Suprapubic skin (tissue), 4 donors: ENCODE measurements at regions not wholly inside any gene's neighbourhood (a gene's known extent, or its start where the extent isn't known, plus 50 kb on each side); places are given as distances from the start of the nearest gene placed in this dataset.

Source experiments
- DNase-seq, 2 donors: peaks; one replicate each; pipeline ENCODE4 v3.0.0-alpha.2; 2019; ENCODE audit warnings: low spot score in 2 of 2
- H3K27ac ChIP-seq: fragments of 200-600 bp; sonication (generic); one replicate; pipeline ENCODE4 v1.5.1; 2019
- H3K27me3 ChIP-seq: fragments of 200-600 bp; sonication (generic); one replicate; pipeline ENCODE4 v1.5.1; 2019
- H3K36me3 ChIP-seq: fragments of 200-600 bp; sonication (generic); one replicate; pipeline ENCODE4 v1.5.1; 2019
- H3K4me1 ChIP-seq: fragments of 200-600 bp; sonication (generic); one replicate; pipeline ENCODE4 v1.5.1; 2019
- H3K4me3 ChIP-seq: fragments of 200-600 bp; sonication (generic); one replicate; pipeline ENCODE4 v1.5.1; 2019; ENCODE audit warnings: mild to moderate bottlenecking
- H3K9me3 ChIP-seq: fragments of 200-600 bp; sonication (generic); one replicate; pipeline ENCODE4 v1.5.1; 2019
- EP300 ChIP-seq: sonication (generic); formaldehyde crosslinking; IDR thresholded peaks from one replicate; pipeline ENCODE4 v1.6.1; 2017; ENCODE audit warnings: antibody characterized with exemption
- POLR2A ChIP-seq, 2 donors: fragments of 450-650 bp; IDR thresholded peaks; one replicate each; pipeline ENCODE4 v1.6.1; 2017; ENCODE audit warnings: antibody characterized with exemption in 2 of 2, mild to moderate bottlenecking in 2 of 2, moderate library complexity in 2 of 2
- POLR2AphosphoS5 ChIP-seq, 3 donors: sonication (generic); formaldehyde crosslinking; IDR thresholded peaks; one replicate each; pipeline ENCODE4 v1.6.1; 2017; ENCODE audit warnings: antibody characterized with exemption in 3 of 3
- WGBS: methylation state at CpG from one replicate; pipeline ENCODE4 v1.1.5; 2018; 5-methylcytosine and 5-hydroxymethylcytosine counted together
- TF ChIP-seq, protein P1 (sequence below), 2 donors: fragments of 200-600 bp in 1 of 2; fragments of 450-650 bp in 1 of 2; sonication (generic) in 1 of 2; IDR thresholded peaks; one replicate each; pipeline ENCODE4 v1.5.1; 2016 to 2019; ENCODE audit warnings: antibody characterized with exemption in 2 of 2, mild to moderate bottlenecking in 1 of 2, moderate library complexity in 1 of 2

DNA sequence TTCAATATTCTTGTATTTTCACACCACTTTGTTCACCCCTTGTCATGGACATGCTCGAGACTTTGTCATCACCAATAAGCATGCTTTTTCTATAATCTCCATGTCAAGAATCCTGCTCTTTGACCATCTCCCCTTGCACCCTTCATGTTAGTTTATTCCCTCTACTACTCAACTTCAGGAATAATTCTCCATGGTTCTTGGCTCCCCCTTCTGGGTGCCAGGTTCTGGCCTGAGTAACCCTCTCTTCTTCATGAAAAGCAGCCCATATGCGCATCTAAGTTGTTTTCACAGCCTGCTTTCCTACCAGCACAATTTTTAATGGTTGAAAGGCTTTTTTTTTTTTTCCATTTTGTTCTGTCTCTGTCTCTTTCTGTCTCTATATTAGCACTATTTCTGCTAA is 160.7 kb downstream of the LEPR start:
- TF ChIP-seq EP300 (no peak), POLR2AphosphoS5 (IDR thresholded peaks at IDR 0.05) (no peak), POLR2A (IDR thresholded peaks at IDR 0.05) (no peak)
- TF ChIP-seq, protein P1, sequence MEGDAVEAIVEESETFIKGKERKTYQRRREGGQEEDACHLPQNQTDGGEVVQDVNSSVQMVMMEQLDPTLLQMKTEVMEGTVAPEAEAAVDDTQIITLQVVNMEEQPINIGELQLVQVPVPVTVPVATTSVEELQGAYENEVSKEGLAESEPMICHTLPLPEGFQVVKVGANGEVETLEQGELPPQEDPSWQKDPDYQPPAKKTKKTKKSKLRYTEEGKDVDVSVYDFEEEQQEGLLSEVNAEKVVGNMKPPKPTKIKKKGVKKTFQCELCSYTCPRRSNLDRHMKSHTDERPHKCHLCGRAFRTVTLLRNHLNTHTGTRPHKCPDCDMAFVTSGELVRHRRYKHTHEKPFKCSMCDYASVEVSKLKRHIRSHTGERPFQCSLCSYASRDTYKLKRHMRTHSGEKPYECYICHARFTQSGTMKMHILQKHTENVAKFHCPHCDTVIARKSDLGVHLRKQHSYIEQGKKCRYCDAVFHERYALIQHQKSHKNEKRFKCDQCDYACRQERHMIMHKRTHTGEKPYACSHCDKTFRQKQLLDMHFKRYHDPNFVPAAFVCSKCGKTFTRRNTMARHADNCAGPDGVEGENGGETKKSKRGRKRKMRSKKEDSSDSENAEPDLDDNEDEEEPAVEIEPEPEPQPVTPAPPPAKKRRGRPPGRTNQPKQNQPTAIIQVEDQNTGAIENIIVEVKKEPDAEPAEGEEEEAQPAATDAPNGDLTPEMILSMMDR (IDR thresholded peaks at IDR 0.05): no peak
- 90% methylated on average over 2 of the region's 2 CpGs for whole genome bisulfite sequencing
- Histone ChIP-seq H3K27ac (no peak overlapping the region), H3K36me3 (no peaks in the 10 kb centered on the region), H3K27me3 (no peaks in the 10 kb centered on the region), H3K4me3 (no peak overlapping the region), H3K9me3 (no peaks in the 10 kb centered on the region), H3K4me1 (no peaks in the 10 kb centered on the region)
- no peak for DNase-seq

DNA sequence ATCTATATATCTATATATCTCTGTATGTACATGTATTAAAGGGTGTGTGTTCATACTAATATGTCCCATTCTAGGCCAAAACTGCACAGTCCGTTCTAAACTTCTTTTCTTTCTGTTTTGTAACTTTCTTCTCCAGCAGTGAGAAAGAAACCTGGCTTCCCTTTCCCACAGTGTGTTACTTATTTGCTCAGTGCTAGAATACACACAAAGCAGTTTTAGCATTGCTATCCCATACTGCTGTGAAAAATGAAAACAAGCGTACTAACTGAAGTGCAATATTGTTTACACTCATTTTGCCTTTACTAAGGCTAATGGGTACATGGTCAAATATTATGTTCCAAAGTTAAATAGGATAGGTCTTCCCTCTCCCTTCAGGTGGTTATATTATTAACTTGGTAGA is 163.9 kb downstream of the LEPR start:
- DNase-seq: no peak
- Histone ChIP-seq H3K9me3 (no peaks in the 10 kb centered on the region), H3K27me3 (no peaks in the 10 kb centered on the region), H3K4me1 (no peaks in the 10 kb centered on the region), H3K4me3 (no peak overlapping the region), H3K27ac (no peak overlapping the region), H3K36me3 (no peaks in the 10 kb centered on the region)
- TF ChIP-seq, protein P1 (IDR thresholded peaks at IDR 0.05): no peak
- TF ChIP-seq POLR2A (IDR thresholded peaks at IDR 0.05) (no peak), EP300 (no peak), POLR2AphosphoS5 (IDR thresholded peaks at IDR 0.05) (no peak)
- 89% methylated on average over 2 of the region's 2 CpGs for WGBS

DNA sequence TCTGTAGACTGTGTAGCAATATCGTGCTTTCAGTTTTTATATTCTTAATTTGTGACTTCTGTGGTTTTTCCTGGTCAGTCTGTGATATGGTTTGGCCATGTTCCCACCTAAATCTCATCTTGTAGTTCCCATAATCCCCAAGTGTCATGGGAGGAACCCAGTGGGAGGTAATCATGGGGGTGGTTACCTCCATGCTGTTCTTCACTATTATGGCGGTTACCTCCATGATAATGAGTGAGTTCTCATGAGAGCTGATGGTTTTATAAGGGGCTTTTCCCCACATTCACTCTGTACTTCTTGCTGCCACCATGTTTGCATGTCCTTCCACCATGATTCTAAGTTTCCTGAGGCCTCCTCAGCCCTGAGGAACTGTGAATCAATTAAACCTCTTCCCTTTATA is 169.8 kb downstream of the LEPR start:
- Histone ChIP-seq H3K36me3 (no peaks in the 10 kb centered on the region), H3K4me1 (no peaks in the 10 kb centered on the region), H3K9me3 (no peaks in the 10 kb centered on the region), H3K4me3 (no peak overlapping the region), H3K27ac (no peak overlapping the region), H3K27me3 (no peaks in the 10 kb centered on the region)
- TF ChIP-seq, protein P1 (IDR thresholded peaks at IDR 0.05): no peak
- TF ChIP-seq POLR2A (IDR thresholded peaks at IDR 0.05): no peak
- 93% methylated on average over 2 of the region's 2 CpGs for WGBS
- DNase-seq: no peak

DNA sequence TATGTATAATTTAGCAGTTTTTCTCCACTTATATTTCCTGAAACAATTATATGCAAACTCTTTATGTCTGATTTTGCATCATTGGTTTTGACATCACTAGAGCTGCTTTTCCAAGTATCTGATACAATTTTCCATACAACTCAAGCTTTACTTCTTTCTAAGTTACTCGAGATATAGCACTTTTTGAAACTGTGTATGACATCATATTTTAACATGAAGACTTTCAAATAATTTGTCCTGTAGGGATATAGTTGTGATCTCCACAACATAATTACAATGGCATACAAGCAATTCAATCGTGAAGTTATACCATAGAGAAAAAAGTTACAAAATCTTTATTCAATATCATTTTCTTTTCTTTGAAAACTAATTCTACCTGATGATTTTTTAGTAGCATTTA is 173.0 kb downstream of the LEPR start:
- no peaks in the 10 kb centered on the region for H3K27me3 ChIP-seq
- H3K27ac ChIP-seq: no peak overlapping the region
- no peaks in the 10 kb centered on the region for H3K4me1 ChIP-seq
- no peak for DNase-seq
- H3K4me3 ChIP-seq: no peak overlapping the region
- no peak for TF ChIP-seq EP300
- TF ChIP-seq POLR2AphosphoS5 (IDR thresholded peaks at IDR 0.05): no peak
- TF ChIP-seq, protein P1 (IDR thresholded peaks at IDR 0.05): no peak
- TF ChIP-seq POLR2A (IDR thresholded peaks at IDR 0.05): no peak
- H3K36me3 ChIP-seq: no peaks in the 10 kb centered on the region
- no peaks in the 10 kb centered on the region for H3K9me3 ChIP-seq
- 92% methylated on average over 2 of the region's 2 CpGs for WGBS

DNA sequence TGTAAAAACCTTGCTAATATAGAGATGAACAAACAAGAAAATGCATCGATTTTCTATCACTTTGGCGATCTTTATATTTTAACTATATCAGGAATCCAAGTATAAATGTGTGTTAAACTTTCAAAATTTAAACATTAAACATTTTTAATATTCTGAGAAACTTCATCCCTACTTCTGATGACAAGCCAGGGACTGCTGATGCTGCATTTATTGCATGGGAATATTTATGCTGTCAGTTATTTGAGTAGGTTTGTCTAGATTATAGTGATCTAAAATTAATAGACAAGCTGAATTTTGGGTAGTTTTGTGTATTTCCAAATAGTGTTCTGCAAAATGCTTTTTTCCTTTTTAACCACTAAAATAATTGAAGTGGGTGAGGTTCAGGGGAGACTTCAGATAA is 175.3 kb downstream of the LEPR start:
- Histone ChIP-seq H3K36me3 (no peaks in the 10 kb centered on the region), H3K4me3 (no peak overlapping the region), H3K4me1 (no peaks in the 10 kb centered on the region), H3K9me3 (no peaks in the 10 kb centered on the region), H3K27me3 (no peaks in the 10 kb centered on the region), H3K27ac (no peak overlapping the region)
- no peak for DNase-seq
- TF ChIP-seq POLR2AphosphoS5 (IDR thresholded peaks at IDR 0.05) (no peak), POLR2A (IDR thresholded peaks at IDR 0.05) (no peak), EP300 (no peak)
- TF ChIP-seq, protein P1 (IDR thresholded peaks at IDR 0.05): no peak
- WGBS: 95% methylated on average over 2 of the region's 2 CpGs
